ENCODE measurements at regions not wholly inside any gene's neighbourhood (a gene's known extent, or its start where the extent isn't known, plus 50 kb on each side); places are given as distances from the start of the nearest gene placed in this dataset.

DNA sequence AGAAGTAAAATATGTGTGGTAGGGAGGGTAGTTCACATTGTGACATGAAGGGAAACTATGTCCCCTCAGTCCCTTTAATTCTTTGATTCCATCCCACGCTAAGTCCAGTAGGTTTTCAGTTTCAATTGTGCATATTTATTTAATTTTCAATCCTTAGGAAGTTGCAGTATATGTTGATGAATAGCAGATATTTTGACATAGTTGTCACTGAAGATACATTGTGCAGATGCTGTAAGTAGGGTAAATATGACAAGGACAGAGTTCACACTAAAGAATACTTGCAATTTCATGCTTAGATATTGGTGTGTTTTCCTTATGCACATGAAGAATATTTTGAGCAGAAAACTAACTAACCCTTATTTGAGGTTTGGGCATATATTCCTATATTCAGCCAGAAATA is 595.4 kb upstream of the MIR17HG start:
- no peak overlapping the region for H3K27ac ChIP-seq (ENCODE audit: extremely low read depth, low read depth, low read length)
- H3K9me3 ChIP-seq (ENCODE audit: control insufficient read depth, insufficient read depth, low read depth, low read length): no peaks in the 10 kb centered on the region
- no peak overlapping the region for H3K4me3 ChIP-seq (ENCODE audit: low read depth, low read length)
- ChIA-PET CTCF (no interaction called here), POLR2A (no interaction called here)
- H3K4me1 ChIP-seq (ENCODE audit: control insufficient read depth, insufficient read depth, low read length): no peaks in the 10 kb centered on the region
- no peaks in the 10 kb centered on the region for H3K36me3 ChIP-seq (ENCODE audit: control insufficient read depth in 2 of 2, insufficient read depth in 1 of 2, low read length in 2 of 2)
- TF ChIP-seq ZNF266 (tag by site-specific recombination; IDR thresholded peaks at IDR 0.05; ENCODE audit: low read depth) (no peak), SP3 (tag by site-specific recombination; IDR thresholded peaks at IDR 0.05) (no peak), SALL2 (tag by site-specific recombination; IDR thresholded peaks at IDR 0.05; ENCODE audit: borderline replicate concordance) (no peak), ZNF660 (tag by site-specific recombination; IDR thresholded peaks at IDR 0.05) (no peak), ZNF768 (tag by site-specific recombination; IDR thresholded peaks at IDR 0.05) (no peak), ZFHX2 (tag by site-specific recombination; conservative IDR thresholded peaks at IDR 0.05) (no peak), ZNF311 (tag by site-specific recombination; IDR thresholded peaks at IDR 0.05; ENCODE audit: borderline replicate concordance) (no peak), ZNF121 (tag by site-specific recombination; IDR thresholded peaks at IDR 0.05) (no peak), KLF8 (tag by site-specific recombination; IDR thresholded peaks at IDR 0.05) (no peak), ZNF747 (tag by site-specific recombination; IDR thresholded peaks at IDR 0.05) (no peak), GLI2 (tag by site-specific recombination; IDR thresholded peaks at IDR 0.05; ENCODE audit: borderline replicate concordance, low read depth) (no peak), ZNF76 (tag by site-specific recombination; IDR thresholded peaks at IDR 0.05; ENCODE audit: borderline replicate concordance, low read depth) (no peak)
- TF ChIP-seq, protein P1, sequence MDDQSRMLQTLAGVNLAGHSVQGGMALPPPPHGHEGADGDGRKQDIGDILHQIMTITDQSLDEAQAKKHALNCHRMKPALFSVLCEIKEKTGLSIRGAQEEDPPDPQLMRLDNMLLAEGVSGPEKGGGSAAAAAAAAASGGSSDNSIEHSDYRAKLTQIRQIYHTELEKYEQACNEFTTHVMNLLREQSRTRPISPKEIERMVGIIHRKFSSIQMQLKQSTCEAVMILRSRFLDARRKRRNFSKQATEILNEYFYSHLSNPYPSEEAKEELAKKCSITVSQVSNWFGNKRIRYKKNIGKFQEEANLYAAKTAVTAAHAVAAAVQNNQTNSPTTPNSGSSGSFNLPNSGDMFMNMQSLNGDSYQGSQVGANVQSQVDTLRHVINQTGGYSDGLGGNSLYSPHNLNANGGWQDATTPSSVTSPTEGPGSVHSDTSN (CRISPR knock-in tag; IDR thresholded peaks at IDR 0.05): no peak
- TF ChIP-seq, protein P2, sequence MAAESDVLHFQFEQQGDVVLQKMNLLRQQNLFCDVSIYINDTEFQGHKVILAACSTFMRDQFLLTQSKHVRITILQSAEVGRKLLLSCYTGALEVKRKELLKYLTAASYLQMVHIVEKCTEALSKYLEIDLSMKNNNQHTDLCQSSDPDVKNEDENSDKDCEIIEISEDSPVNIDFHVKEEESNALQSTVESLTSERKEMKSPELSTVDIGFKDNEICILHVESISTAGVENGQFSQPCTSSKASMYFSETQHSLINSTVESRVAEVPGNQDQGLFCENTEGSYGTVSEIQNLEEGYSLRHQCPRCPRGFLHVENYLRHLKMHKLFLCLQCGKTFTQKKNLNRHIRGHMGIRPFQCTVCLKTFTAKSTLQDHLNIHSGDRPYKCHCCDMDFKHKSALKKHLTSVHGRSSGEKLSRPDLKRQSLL (tag by site-specific recombination; IDR thresholded peaks at IDR 0.05): no peak
- TF ChIP-seq, protein P3, sequence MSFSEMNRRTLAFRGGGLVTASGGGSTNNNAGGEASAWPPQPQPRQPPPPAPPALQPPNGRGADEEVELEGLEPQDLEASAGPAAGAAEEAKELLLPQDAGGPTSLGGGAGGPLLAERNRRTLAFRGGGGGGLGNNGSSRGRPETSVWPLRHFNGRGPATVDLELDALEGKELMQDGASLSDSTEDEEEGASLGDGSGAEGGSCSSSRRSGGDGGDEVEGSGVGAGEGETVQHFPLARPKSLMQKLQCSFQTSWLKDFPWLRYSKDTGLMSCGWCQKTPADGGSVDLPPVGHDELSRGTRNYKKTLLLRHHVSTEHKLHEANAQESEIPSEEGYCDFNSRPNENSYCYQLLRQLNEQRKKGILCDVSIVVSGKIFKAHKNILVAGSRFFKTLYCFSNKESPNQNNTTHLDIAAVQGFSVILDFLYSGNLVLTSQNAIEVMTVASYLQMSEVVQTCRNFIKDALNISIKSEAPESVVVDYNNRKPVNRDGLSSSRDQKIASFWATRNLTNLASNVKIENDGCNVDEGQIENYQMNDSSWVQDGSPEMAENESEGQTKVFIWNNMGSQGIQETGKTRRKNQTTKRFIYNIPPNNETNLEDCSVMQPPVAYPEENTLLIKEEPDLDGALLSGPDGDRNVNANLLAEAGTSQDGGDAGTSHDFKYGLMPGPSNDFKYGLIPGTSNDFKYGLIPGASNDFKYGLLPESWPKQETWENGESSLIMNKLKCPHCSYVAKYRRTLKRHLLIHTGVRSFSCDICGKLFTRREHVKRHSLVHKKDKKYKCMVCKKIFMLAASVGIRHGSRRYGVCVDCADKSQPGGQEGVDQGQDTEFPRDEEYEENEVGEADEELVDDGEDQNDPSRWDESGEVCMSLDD (tag by site-specific recombination; IDR thresholded peaks at IDR 0.05): no peak

DNA sequence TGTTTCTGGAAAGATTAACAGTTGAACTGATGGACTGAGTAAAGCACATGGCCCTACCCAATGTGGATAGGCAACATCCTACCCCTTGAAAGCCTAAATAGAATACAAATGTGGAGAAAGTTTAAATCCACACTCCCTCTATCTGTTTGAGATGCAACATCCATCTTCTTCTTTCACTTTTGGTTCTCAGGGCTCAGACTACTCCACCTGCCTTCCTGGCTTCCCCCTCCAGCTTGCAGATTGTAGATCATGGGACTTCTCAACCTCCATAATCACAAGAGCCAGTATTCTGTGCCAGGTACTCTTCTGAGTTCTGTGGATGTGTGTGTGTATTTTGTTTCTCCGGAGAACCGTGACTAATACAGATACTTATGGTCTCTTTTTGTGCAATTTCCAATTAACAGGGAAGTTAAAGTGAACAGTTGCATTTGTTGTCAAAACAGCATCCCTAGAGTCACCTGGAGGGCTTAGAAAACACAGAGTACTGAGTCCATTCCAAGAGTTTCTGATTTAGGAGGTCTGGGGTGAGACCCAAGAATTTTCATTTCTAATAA is 590.3 kb upstream of the MIR17HG start:
- no peaks in the 10 kb centered on the region for H3K4me1 ChIP-seq (ENCODE audit: control insufficient read depth, insufficient read depth, low read length)
- no peaks in the 10 kb centered on the region for H3K36me3 ChIP-seq (ENCODE audit: control insufficient read depth in 2 of 2, insufficient read depth in 1 of 2, low read length in 2 of 2)
- ChIA-PET CTCF (no interaction called here), POLR2A (no interaction called here)
- H3K9me3 ChIP-seq (ENCODE audit: control insufficient read depth, insufficient read depth, low read depth, low read length): no peaks in the 10 kb centered on the region
- no peak overlapping the region for H3K27ac ChIP-seq (ENCODE audit: extremely low read depth, low read depth, low read length)
- no peak overlapping the region for H3K4me3 ChIP-seq (ENCODE audit: low read depth, low read length)
- TF ChIP-seq ZNF747 (tag by site-specific recombination; IDR thresholded peaks at IDR 0.05) (no peak), BCL11B (tag by site-specific recombination; IDR thresholded peaks at IDR 0.05; ENCODE audit: low read depth) (no peak), ZNF707 (tag by site-specific recombination; IDR thresholded peaks at IDR 0.05) (no peak), ZSCAN30 (tag by site-specific recombination; IDR thresholded peaks at IDR 0.05) (no peak), ZNF610 (tag by site-specific recombination; IDR thresholded peaks at IDR 0.05; ENCODE audit: borderline replicate concordance) (no peak)
- TF ChIP-seq, protein P1 (CRISPR knock-in tag; IDR thresholded peaks at IDR 0.05): no peak
- TF ChIP-seq, protein P4, sequence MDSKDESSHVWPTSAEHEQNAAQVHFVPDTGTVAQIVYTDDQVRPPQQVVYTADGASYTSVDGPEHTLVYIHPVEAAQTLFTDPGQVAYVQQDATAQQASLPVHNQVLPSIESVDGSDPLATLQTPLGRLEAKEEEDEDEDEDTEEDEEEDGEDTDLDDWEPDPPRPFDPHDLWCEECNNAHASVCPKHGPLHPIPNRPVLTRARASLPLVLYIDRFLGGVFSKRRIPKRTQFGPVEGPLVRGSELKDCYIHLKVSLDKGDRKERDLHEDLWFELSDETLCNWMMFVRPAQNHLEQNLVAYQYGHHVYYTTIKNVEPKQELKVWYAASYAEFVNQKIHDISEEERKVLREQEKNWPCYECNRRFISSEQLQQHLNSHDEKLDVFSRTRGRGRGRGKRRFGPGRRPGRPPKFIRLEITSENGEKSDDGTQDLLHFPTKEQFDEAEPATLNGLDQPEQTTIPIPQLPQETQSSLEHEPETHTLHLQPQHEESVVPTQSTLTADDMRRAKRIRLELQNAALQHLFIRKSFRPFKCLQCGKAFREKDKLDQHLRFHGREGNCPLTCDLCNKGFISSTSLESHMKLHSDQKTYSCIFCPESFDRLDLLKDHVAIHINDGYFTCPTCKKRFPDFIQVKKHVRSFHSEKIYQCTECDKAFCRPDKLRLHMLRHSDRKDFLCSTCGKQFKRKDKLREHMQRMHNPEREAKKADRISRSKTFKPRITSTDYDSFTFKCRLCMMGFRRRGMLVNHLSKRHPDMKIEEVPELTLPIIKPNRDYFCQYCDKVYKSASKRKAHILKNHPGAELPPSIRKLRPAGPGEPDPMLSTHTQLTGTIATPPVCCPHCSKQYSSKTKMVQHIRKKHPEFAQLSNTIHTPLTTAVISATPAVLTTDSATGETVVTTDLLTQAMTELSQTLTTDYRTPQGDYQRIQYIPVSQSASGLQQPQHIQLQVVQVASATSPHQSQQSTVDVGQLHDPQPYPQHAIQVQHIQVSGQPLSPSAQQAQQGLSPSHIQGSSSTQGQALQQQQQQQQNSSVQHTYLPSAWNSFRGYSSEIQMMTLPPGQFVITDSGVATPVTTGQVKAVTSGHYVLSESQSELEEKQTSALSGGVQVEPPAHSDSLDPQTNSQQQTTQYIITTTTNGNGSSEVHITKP (tag by site-specific recombination; IDR thresholded peaks at IDR 0.05): no peak
- TF ChIP-seq, protein P5, sequence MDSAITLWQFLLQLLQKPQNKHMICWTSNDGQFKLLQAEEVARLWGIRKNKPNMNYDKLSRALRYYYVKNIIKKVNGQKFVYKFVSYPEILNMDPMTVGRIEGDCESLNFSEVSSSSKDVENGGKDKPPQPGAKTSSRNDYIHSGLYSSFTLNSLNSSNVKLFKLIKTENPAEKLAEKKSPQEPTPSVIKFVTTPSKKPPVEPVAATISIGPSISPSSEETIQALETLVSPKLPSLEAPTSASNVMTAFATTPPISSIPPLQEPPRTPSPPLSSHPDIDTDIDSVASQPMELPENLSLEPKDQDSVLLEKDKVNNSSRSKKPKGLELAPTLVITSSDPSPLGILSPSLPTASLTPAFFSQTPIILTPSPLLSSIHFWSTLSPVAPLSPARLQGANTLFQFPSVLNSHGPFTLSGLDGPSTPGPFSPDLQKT (IDR thresholded peaks at IDR 0.05; ENCODE audit: borderline replicate concordance, low read depth, low read length): no peak

All from HEK293 (cell line).